ENCODE measurements at regions not wholly inside any gene's neighbourhood (a gene's known extent, or its start where the extent isn't known, plus 50 kb on each side); places are given as distances from the start of the nearest gene placed in this dataset.
A peak's percentile ranks its signal among the peaks of the same experiment; 100 is the strongest.

DNA sequence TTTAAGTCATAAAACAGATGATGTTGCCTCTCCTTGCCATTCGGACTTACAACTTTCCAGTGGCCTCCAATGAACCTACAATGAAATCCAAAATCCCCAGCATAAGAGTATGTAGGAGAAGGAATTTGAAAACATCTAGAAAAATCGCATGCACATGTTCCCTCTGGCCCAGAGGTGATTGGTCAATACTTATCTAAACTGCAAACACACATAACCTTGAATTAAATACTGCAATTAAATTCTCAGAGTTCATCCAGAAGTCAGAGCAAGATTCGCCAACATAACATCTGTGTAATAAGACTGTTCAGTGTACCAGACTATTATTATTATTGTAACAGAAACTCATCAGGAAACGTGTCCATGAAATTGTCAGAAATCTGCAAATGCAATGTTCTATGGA is 82.2 kb upstream of the USP29 start:
- no peak for DNase-seq

DNA sequence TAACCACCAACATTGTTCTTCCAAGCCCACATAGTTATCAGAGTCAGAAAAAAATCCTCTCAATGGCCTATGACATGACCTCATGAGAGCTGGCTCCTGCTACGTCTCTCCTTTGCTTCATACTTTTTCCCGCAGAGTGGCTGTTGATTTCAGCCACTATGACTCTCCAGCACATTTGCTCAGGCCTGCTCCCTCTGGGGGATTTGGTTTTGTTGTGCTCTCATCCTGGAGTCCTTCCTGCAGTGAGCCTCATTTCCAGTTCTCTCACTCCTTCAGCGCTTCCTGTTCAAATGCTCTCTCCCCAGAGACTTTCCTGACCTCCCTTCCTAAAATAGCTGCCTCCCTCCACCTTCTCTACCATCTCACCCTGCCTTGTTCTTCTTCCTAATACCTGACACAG is 72.0 kb upstream of the USP29 start:
- DNase-seq: no peak

DNA sequence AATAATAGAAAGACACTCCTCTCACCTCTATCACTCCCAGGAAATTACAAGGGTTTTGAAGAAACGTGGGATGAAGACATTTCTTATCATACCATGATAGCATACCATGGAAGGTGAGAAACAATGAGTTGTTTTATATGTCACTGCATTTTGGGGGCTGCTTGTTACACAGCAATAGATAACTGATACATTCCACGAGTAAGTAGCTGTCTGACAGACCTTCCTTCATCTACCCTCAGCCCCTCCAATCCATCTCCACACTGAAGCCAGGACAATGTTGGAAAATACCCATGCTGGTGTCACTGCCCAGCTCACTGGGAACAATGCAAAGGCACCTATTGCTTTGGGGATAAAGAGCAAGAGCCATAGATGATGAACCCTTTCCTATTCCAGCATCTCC is 68.9 kb upstream of the USP29 start:
- DNase-seq: no peak

DNA sequence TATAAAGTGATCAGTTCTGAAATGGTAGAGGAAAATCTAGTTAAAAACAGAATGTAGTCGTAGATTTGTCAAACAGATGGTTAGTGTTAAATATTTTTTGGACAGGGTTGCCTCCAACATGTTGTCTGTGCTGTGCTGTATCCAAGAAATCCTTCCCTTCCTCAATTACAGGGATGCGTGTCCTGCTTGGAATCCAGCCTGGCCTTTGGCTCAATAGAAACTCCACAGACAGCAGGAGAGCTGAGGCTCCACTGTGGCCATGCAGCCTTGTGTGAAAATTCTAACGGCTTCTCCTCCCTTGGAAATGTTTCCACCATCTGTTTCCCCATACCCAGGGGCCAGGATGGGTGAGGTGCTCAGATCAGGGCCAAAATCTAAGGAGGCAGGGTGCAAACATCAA is 67.7 kb upstream of the USP29 start:
- no peak for DNase-seq

DNA sequence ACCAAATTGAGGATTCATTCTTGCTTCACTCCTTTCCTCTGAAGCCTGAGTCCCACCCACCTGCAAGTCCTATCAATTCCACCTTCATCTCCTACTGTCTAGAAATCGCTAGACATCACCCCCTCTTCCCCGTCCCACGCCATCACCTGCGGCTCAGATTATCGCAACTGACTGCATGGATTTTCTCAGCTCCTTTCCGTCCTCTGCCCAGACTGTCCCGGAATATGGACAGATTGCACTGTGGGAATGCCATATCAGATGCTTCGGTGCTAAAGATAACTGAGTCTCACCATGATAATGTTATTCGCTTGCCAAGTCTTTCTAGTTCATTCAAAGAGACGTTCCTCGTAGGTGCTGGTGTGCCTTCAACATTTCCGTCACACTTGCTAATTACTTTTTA is 66.4 kb upstream of the USP29 start:
- no peak for DNase-seq

DNA sequence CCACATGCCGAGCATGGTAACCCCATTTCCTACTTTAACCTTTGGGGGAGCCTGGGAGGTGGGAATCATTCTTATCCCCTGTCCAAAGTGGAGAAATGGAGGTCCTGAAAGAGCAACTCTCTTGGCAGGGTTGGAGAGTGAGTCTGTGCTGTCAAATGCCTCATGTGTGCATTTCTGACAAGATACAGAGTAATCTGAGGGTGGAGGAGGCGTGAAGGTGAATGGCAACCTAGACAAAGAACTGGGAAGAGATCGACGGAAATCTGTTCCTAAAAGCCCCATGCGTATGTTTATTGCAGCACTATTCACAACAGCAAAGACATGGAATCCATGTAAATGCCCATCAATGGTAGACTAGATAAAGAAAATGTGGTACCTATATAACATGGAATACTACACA is 63.8 kb upstream of the USP29 start:
- DNase-seq: no peak

DNA sequence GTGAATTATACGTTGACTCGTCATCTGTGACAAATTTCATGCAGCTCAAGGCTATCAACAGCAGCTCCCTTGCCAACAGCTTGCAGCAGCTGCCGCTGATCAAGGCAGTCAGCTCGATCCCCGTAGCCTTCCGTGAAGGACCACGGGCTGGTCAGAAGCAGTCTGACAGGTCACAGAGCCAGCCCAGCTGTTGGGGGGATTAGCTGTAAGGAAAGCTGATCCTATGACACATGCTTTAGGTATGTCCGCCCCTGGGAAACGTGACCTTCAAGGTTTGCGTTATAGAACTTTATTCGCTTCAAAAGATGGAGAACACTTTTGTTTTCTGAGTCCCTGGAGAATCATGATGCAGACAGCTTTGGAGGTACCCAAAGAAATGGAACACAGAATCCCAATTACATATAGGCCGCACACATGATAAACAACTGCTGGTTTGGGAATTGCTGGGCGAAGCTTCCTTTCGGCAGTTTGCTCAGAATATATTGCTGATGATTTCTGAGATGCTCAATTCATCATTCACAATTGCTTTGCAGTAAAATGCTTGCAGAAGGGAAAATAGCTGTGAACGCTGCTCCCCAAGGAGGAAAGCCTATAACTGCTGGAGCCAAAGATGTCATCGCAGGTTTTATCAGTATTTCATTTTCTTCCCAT is 62.6 kb upstream of the USP29 start:
- DNase-seq: no peak

DNA sequence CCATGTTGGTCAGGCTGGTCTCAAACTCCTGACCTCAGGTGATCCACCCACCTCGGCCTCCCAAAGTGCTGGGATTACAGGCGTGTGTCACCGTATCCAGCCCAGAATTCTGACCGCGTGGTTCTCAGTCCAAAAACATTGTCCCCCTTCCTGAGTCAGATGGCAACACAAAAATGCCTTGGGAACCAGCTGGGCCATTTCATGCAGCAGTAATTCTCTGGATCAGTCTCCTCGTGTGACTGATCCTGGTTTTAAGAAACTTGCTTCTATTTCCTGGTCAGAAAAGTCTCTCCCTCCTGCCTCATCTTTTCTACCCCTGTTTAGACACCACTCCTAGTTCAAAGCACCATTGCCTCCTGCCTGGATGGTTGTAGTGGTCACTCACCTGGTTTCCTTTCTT is 60.9 kb upstream of the USP29 start:
- DNase-seq: no peak

DNA sequence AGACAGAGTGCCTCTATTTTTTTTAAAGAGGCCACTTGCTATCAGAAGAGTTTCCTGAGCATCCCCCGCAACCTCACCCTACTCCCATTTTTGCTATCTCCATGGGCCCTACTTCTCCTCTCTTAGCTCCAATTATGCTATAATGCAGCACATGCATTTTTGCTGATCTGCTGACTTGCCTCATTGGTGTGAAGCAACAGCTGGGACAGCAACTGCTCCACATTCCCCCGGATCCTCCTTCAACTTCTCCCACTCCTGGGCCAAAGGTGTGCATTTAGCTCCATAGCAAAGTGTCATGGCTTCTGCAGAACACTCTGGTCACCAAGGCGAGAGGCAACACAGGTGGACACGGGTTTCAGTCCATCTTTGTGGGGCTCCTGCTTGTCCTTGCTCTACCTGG is 56.7 kb upstream of the USP29 start:
- no peak for DNase-seq

DNA sequence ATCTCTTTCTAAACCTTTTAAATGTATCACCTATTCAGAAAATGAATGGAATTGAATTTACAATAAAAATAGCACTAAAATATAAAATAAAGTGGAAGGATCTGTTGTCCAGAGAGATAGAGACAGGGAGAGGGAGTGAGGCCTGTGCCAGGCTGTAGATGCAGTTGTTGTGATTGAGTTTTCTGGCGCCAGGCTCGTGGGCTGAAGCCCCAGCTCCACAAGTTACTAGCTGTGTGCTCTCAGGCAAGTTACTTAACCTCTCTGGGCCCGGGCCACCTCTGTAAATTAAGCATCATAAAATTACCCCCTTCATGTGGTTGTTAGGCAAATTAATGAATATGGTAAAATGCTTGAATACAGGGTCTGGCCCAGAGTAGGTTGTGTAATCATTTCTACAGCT is 52.3 kb upstream of the USP29 start:
- DNase-seq: no peak

DNA sequence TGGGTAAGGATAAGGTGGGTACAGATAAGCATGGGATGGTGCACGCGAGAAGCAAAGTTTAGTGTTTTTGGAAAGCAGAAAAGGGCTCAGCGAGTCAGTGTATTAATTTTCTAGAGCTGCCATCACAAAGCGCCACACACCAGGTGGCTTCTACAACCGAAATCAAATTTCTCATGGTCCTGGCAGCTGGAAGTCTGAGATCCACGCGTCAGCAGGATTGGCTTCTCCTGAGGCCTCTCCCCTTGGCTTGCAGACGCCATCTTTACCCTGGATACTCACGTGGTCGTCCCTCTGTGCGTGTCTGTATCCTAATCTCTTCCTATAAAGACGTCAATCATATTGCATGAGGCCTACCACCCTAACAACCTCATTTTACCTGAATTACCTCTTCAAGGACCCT is 51.5 kb upstream of the USP29 start:
- DNase-seq: no peak

DNA sequence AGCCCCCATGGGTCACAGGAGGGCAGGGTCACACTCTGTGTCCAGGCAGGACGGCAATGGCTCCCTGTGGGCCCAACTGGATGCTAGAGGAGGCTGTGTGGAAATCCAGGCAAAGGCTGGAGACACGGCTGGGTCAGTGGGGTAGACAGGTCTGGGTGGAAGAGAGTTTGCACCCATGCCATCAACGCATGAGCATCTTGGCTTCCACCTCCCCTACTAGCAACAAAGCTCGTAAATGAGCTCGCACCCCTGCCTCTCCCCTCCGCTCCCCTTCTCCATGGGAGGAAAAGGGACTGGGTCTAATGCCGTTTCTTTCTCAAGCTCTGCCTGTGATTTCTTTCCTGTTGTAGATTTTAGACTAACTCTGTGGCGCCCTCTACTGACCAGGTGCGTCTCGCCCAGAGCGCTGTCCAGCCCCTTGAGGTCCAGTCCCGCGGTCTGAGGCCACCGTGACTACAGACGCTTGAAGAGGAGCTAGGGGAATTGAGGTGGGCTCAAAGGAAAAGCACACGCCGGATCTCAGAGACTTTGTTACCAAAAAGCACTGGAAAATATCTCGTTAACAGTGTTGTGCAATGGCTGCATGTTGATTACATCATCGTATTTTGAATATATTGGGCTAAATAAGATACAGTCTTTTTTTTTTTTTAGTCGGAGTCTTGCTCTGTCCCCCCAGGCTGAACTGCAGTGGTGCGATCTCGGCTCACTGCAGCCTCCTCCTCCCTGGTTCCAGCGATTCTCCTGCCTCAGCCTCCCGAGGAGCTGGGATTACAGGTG is 50.7 kb upstream of the USP29 start:
- peak in 1 of 2 experiments; percentile 9 for DNase-seq
